Pancreas (tissue), 10 donors: ENCODE measurements at regions not wholly inside any gene's neighbourhood (a gene's known extent, or its start where the extent isn't known, plus 50 kb on each side); places are given as distances from the start of the nearest gene placed in this dataset.
A peak's percentile ranks its signal among the peaks of the same experiment; 100 is the strongest.

Source experiments
- ATAC-seq, 4 donors: fragments of 200-7000 bp; cut with Tn5 transposase; one replicate each; pipeline versions ENCODE4 v1.8.0 to v1.9.1; 2020; ENCODE audit warnings: mild to moderate bottlenecking in 4 of 4, moderate library complexity in 4 of 4
- DNase-seq, 6 donors: peaks; one replicate each; pipeline ENCODE4 v3.0.0-alpha.2; 2020
- FAIRE-seq: peaks from 2 replicates; lab custom pipeline; 2012; peaks lifted over from hg19 to GRCh38; lab: Jason Lieb, UNC
- H3K27ac ChIP-seq, 4 donors: fragments of 200-600 bp; sonication (generic); 1 replicate in 3 of 4; 2 replicates in 1 of 4; pipeline versions ENCODE4 v1.5.0 to v1.8.0; 2020
- H3K27me3 ChIP-seq, 4 donors: fragments of 200-600 bp; one replicate each; pipeline ENCODE4 v1.8.0; 2021
- H3K36me3 ChIP-seq, 3 donors: fragments of 200-600 bp; sonication (generic) in 1 of 3; one replicate each; pipeline versions ENCODE4 v1.5.0 to v1.8.0; 2020 to 2021
- H3K4me1 ChIP-seq, 3 donors: fragments of 200-600 bp; one replicate each; pipeline ENCODE4 v1.8.0; 2021
- H3K4me3 ChIP-seq, 4 donors: fragments of 200-600 bp; sonication (generic) in 2 of 4; one replicate each; pipeline versions ENCODE4 v1.5.0 to v1.8.0; 2020 to 2021
- H3K9me3 ChIP-seq, 4 donors: fragments of 200-600 bp; one replicate each; pipeline ENCODE4 v1.8.0; 2021
- WGBS, 2 donors: extraction: QIAGEN DNeasy Blood & Tissue Kit; methylation state at CpG; one replicate each; pipeline ENCODE4 v1.1.7; 2013; 5-methylcytosine and 5-hydroxymethylcytosine counted together
- intact Hi-C, 3 donors: fragments of 100-400 bp; cut with DNase I; formaldehyde crosslinking; loops; one replicate each; pipeline versions ENCODE4 v1.11.1 to v1.14.2; 2022
- TF ChIP-seq, protein P1 (sequence below), 4 donors: fragments of 200-600 bp; sonication (generic) in 3 of 4; IDR thresholded peaks; one replicate each; pipeline versions ENCODE4 v1.5.0 to v1.8.0; 2021; ENCODE audit warnings: antibody characterized with exemption in 4 of 4
- donor health status: healthy with polysubstance abuse.
- donor health status: DM: no; HTN: no; CAD: no; lungs with moderate emphysema.
- donor health status: DM: no; HTN: no; CAD: no.
- donor health status: control.
- donor health status: control.
- donor health status: Bipolar disorder and iron deficiency.
- donor health status: DM: yes; HTN: yes; CAD: no.
- donor health status: DM: no; HTN: no; CAD: no.
- donor health status: DM: no; HTN: no; CAD: no.
- donor health status: DM: yes; HTN: yes; CAD: no.

DNA sequence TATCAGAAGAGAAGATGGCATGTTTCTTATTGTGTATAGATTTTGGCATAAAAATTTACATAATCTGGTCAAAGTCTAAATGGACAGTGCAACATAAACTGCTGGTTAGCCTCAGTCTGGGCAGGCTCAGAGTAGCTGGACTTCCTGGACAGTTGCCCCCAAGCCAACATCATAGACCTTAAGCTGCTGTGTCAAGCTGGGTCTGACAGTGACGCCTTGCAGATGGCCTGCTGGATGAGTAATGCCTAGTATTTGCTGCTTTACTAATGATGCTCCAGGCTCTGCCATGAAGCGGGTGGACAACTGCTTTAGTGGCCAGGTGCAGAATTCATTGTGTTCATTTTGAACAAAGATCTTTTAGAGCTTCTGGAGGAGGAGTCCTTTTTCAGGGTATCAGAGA lies 603.7 kb upstream of the ZEB2 start:
- ATAC-seq, result no peak
- H3K4me1 ChIP-seq, result no peaks in the 10 kb centered on the region
- H3K4me3 ChIP-seq, result no peak overlapping the region
- H3K9me3 ChIP-seq, result no peaks in the 10 kb centered on the region
- intact Hi-C loops, result no loop called here
- H3K27ac ChIP-seq, result no peak overlapping the region
- H3K27me3 ChIP-seq, result no peaks in the 10 kb centered on the region
- 83 to 94% methylated on average over 2 of the region's 2 CpGs for WGBS, 2 donors
- no peak for FAIRE-seq
- TF ChIP-seq, protein P1, sequence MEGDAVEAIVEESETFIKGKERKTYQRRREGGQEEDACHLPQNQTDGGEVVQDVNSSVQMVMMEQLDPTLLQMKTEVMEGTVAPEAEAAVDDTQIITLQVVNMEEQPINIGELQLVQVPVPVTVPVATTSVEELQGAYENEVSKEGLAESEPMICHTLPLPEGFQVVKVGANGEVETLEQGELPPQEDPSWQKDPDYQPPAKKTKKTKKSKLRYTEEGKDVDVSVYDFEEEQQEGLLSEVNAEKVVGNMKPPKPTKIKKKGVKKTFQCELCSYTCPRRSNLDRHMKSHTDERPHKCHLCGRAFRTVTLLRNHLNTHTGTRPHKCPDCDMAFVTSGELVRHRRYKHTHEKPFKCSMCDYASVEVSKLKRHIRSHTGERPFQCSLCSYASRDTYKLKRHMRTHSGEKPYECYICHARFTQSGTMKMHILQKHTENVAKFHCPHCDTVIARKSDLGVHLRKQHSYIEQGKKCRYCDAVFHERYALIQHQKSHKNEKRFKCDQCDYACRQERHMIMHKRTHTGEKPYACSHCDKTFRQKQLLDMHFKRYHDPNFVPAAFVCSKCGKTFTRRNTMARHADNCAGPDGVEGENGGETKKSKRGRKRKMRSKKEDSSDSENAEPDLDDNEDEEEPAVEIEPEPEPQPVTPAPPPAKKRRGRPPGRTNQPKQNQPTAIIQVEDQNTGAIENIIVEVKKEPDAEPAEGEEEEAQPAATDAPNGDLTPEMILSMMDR (IDR thresholded peaks at IDR 0.05), result no peak
- no peaks in the 10 kb centered on the region for H3K36me3 ChIP-seq
- DNase-seq, result peak in 1 of 6 donors; percentile 13

DNA sequence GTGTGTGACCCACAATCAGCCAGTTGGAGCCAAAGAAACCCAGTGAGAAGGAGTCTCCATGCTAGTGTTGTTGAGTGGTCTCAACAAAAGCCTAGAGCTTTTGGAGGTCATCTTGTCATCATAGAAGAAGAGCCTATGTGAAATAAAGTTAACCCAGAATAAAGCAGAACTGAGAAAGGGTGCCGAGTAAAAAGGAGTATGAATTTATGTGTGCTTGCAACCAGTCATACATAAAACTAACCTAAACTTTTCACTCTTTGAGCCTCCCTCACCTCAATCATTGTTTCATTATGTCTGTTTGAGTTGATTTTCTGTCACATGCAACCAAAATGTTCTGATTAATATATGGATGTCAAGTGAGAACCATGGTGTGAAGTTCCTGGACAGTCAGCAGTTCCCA lies 599.3 kb upstream of the ZEB2 start:
- FAIRE-seq, result no peak
- Histone ChIP-seq H3K4me1 (no peaks in the 10 kb centered on the region), H3K4me3 (no peak overlapping the region), H3K27me3 (no peaks in the 10 kb centered on the region), H3K9me3 (no peaks in the 10 kb centered on the region), H3K27ac (no peak overlapping the region), H3K36me3 (no peaks in the 10 kb centered on the region)
- DNase-seq, result no peak
- intact Hi-C loops, result no loop called here
- TF ChIP-seq, protein P1 (IDR thresholded peaks at IDR 0.05), result no peak
- WGBS, 2 donors, result 90 to 97% methylated on average over 1 of the region's 1 CpG
- no peak for ATAC-seq

DNA sequence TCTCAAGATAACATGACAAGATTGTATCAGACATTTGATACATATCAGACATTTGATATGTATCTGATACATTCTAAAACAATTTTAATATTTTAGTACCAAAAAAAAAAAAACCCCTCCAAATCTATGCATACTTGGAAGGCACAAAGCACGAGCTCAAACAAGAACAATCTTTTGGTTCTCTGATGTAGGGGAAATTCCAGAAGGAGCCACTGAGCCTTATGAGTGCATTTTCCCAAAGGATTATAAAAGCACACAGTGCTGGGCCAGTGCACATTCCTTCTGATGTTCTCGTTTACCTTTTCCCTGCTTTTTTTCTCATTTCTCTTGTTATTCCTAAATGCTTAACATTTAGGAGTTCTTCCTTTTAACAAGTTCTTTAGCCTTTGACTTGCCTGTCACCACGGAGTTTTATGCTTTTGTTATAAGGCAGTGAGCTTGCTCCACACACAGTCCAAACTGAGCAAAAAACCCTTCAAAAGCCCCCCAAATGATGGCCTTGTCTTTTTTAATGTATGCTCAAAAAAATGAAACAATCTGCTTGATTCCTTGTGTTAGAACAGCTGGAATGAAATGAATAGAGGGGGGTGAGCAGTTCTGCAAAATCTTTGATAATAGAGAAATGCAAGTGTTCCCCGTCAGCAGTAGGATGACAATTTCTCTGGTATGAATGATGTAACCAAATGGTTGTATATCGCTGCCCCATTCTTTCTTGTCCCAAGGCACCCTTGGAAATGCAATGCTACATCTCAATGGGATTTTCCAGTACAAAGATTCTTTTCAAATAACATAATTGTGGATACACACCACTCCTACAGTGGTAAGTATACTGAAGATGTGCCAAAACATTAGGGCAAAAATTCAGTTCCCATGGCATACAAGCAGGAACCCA lies 597.2 kb upstream of the ZEB2 start:
- ATAC-seq (no peak), DNase-seq (no peak), FAIRE-seq (no peak)
- no peaks in the 10 kb centered on the region for H3K4me1 ChIP-seq
- TF ChIP-seq, protein P1 (IDR thresholded peaks at IDR 0.05), result no peak
- no peaks in the 10 kb centered on the region for H3K27me3 ChIP-seq
- WGBS, 2 donors, result 79 to 86% methylated on average over 5 of the region's 5 CpGs
- no peak overlapping the region for H3K27ac ChIP-seq
- H3K4me3 ChIP-seq, result no peak overlapping the region
- no peaks in the 10 kb centered on the region for H3K36me3 ChIP-seq
- H3K9me3 ChIP-seq, result no peaks in the 10 kb centered on the region
- intact Hi-C loops, result no loop called here

DNA sequence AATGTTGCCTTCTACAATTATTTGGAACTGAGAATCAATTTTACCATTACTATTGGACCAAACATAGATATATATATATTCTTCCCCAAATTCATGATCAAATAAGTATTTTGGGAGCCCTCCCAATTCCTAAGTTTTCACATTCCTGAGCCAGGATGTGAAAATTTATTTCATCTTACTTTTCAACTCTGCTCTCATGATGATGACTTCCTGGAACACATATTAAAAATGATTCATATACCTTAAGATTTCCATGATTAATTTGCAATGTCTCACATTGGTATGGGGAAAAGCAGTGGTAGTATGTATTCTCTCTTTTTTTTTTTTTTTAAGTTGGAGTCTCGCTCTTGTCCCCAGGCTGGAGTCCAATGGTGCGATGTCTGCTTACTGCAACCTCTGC lies 596.1 kb upstream of the ZEB2 start:
- DNase-seq (no peak), FAIRE-seq (no peak), ATAC-seq (no peak)
- intact Hi-C loops, result no loop called here
- Histone ChIP-seq H3K36me3 (no peaks in the 10 kb centered on the region), H3K27me3 (no peaks in the 10 kb centered on the region), H3K4me1 (no peaks in the 10 kb centered on the region), H3K9me3 (no peaks in the 10 kb centered on the region), H3K4me3 (no peak overlapping the region), H3K27ac (no peak overlapping the region)
- TF ChIP-seq, protein P1 (IDR thresholded peaks at IDR 0.05), result no peak
- WGBS, 2 donors, result 96 to 97% methylated on average over 2 of the region's 2 CpGs

DNA sequence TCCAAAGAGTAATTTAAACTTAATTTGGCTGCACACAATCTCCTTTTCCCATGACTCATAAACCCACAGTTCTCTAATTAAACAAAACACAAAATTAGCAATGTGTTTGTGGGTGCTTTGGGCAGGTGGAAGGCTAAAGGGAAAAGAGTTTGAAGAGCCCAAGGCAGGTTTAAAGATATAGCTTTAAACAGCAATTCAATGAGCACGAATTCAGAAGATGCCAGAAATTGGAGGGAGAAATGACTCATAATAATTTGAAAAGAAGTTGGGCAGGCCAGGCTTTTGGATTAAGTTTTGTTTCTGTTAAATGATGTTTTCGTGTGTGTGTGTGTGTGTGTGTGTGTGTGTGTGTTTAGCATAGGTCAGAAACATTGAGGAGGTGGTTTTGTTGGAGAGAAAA lies 594.8 kb upstream of the ZEB2 start:
- no peak for ATAC-seq
- Histone ChIP-seq H3K4me3 (no peak overlapping the region), H3K27me3 (no peaks in the 10 kb centered on the region), H3K4me1 (no peaks in the 10 kb centered on the region), H3K27ac (no peak overlapping the region), H3K36me3 (no peaks in the 10 kb centered on the region), H3K9me3 (no peaks in the 10 kb centered on the region)
- no peak for DNase-seq
- intact Hi-C loops, result no loop called here
- 64 to 66% methylated on average over 2 of the region's 2 CpGs for WGBS, 2 donors
- FAIRE-seq, result no peak
- TF ChIP-seq, protein P1 (IDR thresholded peaks at IDR 0.05), result no peak
